ENCODE measurements at regions not wholly inside any gene's neighbourhood (a gene's known extent, or its start where the extent isn't known, plus 50 kb on each side); places are given as distances from the start of the nearest gene placed in this dataset.

DNA sequence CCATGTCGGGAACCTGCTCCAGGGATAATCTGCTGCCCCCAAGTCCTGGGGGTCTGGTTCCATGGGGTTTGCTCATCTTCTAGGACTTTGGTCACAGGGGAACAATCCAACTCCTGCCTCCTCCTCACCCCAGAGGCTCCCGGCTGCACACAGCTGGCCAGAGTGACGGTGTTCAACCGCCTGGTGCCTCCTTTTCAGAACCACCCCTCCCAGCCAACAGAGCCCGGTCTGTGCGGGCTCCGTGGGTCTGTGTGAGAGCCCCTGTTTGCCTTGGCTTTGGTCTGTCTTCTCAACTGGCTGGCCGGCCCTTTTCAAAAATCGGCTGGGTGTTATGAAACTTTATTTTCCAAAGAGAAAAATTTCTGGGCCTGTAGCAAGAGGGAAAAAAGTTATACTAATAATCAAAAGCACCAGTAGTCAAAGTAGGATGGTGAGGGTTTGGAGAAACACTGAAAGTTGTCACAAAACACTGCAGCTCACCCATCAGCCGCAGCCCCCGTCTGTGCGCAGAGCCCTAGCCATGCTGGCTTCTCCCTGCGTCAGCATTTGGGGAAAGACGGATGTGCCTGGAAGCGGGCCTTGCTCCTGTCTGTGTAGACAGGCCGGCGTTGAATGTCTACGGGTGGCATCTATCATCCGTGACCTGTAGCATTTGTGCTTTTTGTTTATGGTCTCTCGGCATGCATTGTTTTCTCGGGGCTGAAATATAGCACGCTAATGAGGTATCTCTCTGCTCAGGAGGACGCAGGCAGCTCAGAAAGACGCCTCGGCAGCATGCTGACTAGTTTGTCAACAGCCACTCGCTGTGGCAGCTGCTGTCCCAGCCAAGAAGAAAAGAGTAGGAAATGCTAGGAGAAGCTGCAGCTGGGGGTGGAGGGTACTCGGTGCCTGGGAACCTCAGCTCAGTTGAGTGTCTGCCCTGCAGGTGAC is 138.6 kb downstream of the GLI2 start:
- ChIA-PET POLR2A (no interaction called here), CTCF (no interaction called here)
- Histone ChIP-seq H3K4me1 (ENCODE audit: control insufficient read depth in 2 of 2, insufficient read depth in 2 of 2, low read length in 2 of 2) (no peaks in the 10 kb centered on the region), H3K27ac (ENCODE audit: low read length in 2 of 2) (no peak overlapping the region), H3K9ac (ENCODE audit: low read length) (no peak overlapping the region), H4K20me1 (ENCODE audit: control insufficient read depth, insufficient read depth, low read length, poor library complexity, severe bottlenecking) (no peaks in the 10 kb centered on the region), H3K4me3 (ENCODE audit: control extremely low read depth in 1 of 5, extremely low read depth in 1 of 5, insufficient read depth in 1 of 5, low read depth in 2 of 5, low read length in 4 of 5) (no peak overlapping the region), H3K4me2 (replicated peaks; ENCODE audit: low read depth, low read length, poor library complexity, severe bottlenecking) (no peak overlapping the region), H3K9me3 (ENCODE audit: control extremely low read depth in 1 of 3, control insufficient read depth in 2 of 3, insufficient read depth in 1 of 3, low read length in 2 of 3) (no peaks in the 10 kb centered on the region), H3K79me2 (ENCODE audit: control insufficient read depth, insufficient read depth, low read length) (no peaks in the 10 kb centered on the region), H3K27me3 (replicated peaks in 1 of 4; ENCODE audit: control extremely low read depth in 1 of 4, control insufficient read depth in 3 of 4, insufficient read depth in 4 of 4, low read length in 3 of 4) (no peaks in the 10 kb centered on the region), H2AFZ (ENCODE audit: insufficient read depth, low read depth, low read length, poor library complexity, severe bottlenecking) (no peak overlapping the region), H3K36me3 (replicated peaks in 1 of 2; ENCODE audit: control extremely low read depth in 1 of 2, control insufficient read depth in 1 of 2, extremely low read depth in 1 of 2, insufficient read depth in 2 of 2, low read length in 1 of 2) (no peaks in the 10 kb centered on the region)
- H3K4me3 Mint-ChIP-seq, result no peak overlapping the region
- no peaks in the 10 kb centered on the region for H3K9me3 Mint-ChIP-seq (ENCODE audit: insufficient read depth)
- H3K27ac Mint-ChIP-seq, result no peak overlapping the region
- no peak for ATAC-seq (ENCODE audit: low read depth)
- peaks cover 13% of the 10 kb centered on the region for H3K27me3 Mint-ChIP-seq
- no peak for TF ChIP-seq EZH2 (IDR thresholded peaks at IDR 0.05; ENCODE audit: borderline replicate concordance, insufficient read depth, low read depth, low read length, poor library complexity, severe bottlenecking)
- TF ChIP-seq, protein P1, sequence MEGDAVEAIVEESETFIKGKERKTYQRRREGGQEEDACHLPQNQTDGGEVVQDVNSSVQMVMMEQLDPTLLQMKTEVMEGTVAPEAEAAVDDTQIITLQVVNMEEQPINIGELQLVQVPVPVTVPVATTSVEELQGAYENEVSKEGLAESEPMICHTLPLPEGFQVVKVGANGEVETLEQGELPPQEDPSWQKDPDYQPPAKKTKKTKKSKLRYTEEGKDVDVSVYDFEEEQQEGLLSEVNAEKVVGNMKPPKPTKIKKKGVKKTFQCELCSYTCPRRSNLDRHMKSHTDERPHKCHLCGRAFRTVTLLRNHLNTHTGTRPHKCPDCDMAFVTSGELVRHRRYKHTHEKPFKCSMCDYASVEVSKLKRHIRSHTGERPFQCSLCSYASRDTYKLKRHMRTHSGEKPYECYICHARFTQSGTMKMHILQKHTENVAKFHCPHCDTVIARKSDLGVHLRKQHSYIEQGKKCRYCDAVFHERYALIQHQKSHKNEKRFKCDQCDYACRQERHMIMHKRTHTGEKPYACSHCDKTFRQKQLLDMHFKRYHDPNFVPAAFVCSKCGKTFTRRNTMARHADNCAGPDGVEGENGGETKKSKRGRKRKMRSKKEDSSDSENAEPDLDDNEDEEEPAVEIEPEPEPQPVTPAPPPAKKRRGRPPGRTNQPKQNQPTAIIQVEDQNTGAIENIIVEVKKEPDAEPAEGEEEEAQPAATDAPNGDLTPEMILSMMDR (IDR thresholded peaks at IDR 0.05), result no peak
- intact Hi-C loops (cut with micrococcal nuclease), result no loop called here
- WGBS (ENCODE audit: insufficient coverage), result 96% methylated on average over 22 of the region's 27 CpGs
- no peak for DNase-seq
- H3K4me1 Mint-ChIP-seq, result no peaks in the 10 kb centered on the region

DNA sequence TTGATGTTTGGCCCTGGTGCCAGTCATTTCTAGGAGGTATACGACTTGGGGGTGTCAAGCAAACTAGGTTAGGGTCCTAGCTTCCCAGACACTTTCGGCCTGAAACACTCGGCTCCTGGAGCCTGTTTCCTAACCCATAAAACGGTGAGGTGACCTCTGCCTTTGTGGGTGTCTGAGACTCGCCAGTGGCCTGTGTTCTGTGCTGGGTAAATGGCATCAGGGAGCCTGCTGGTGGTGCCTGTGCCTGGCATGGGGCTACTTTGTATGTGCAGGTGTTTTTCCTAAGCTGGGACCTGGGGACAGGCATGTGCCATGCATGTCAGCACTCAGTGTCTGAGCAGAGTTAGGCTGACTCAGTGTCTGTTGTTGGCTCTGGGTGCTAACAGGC is 139.2 kb downstream of the GLI2 start:
- H3K9me3 ChIP-seq (ENCODE audit: control extremely low read depth in 1 of 3, control insufficient read depth in 2 of 3, insufficient read depth in 1 of 3, low read length in 2 of 3), result no peaks in the 10 kb centered on the region
- CTCF ChIA-PET, result no interaction called here
- ATAC-seq (ENCODE audit: low read depth), result no peak
- no peaks in the 10 kb centered on the region for H3K79me2 ChIP-seq (ENCODE audit: control insufficient read depth, insufficient read depth, low read length)
- no peak overlapping the region for H3K4me3 Mint-ChIP-seq
- H3K4me1 Mint-ChIP-seq, result no peaks in the 10 kb centered on the region
- H3K9me3 Mint-ChIP-seq (ENCODE audit: insufficient read depth), result no peaks in the 10 kb centered on the region
- no peak for DNase-seq
- no peak overlapping the region for H3K4me2 ChIP-seq (replicated peaks; ENCODE audit: low read depth, low read length, poor library complexity, severe bottlenecking)
- TF ChIP-seq, protein P1 (IDR thresholded peaks at IDR 0.05), result no peak
- TF ChIP-seq EZH2 (IDR thresholded peaks at IDR 0.05; ENCODE audit: borderline replicate concordance, insufficient read depth, low read depth, low read length, poor library complexity, severe bottlenecking), result no peak
- H3K27me3 ChIP-seq (replicated peaks in 1 of 4; ENCODE audit: control extremely low read depth in 1 of 4, control insufficient read depth in 3 of 4, insufficient read depth in 4 of 4, low read length in 3 of 4), result no peaks in the 10 kb centered on the region
- no peaks in the 10 kb centered on the region for H3K36me3 ChIP-seq (replicated peaks in 1 of 2; ENCODE audit: control extremely low read depth in 1 of 2, control insufficient read depth in 1 of 2, extremely low read depth in 1 of 2, insufficient read depth in 2 of 2, low read length in 1 of 2)
- POLR2A ChIA-PET, result no interaction called here
- H2AFZ ChIP-seq (ENCODE audit: insufficient read depth, low read depth, low read length, poor library complexity, severe bottlenecking), result no peak overlapping the region
- H3K9ac ChIP-seq (ENCODE audit: low read length), result no peak overlapping the region
- peaks cover 9% of the 10 kb centered on the region for H3K27me3 Mint-ChIP-seq
- no peaks in the 10 kb centered on the region for H3K4me1 ChIP-seq (ENCODE audit: control insufficient read depth in 2 of 2, insufficient read depth in 2 of 2, low read length in 2 of 2)
- H4K20me1 ChIP-seq (ENCODE audit: control insufficient read depth, insufficient read depth, low read length, poor library complexity, severe bottlenecking), result no peaks in the 10 kb centered on the region
- no peak overlapping the region for H3K27ac ChIP-seq (ENCODE audit: low read length in 2 of 2)
- no peak overlapping the region for H3K4me3 ChIP-seq (ENCODE audit: control extremely low read depth in 1 of 5, extremely low read depth in 1 of 5, insufficient read depth in 1 of 5, low read depth in 2 of 5, low read length in 4 of 5)
- H3K27ac Mint-ChIP-seq, result no peak overlapping the region
- intact Hi-C loops (cut with micrococcal nuclease), result no loop called here
- WGBS (ENCODE audit: insufficient coverage), result 81% methylated on average over 5 of the region's 5 CpGs

All from B cell (primary cell).